ENCODE measurements at regions not wholly inside any gene's neighbourhood (a gene's known extent, or its start where the extent isn't known, plus 50 kb on each side); places are given as distances from the start of the nearest gene placed in this dataset.

DNA sequence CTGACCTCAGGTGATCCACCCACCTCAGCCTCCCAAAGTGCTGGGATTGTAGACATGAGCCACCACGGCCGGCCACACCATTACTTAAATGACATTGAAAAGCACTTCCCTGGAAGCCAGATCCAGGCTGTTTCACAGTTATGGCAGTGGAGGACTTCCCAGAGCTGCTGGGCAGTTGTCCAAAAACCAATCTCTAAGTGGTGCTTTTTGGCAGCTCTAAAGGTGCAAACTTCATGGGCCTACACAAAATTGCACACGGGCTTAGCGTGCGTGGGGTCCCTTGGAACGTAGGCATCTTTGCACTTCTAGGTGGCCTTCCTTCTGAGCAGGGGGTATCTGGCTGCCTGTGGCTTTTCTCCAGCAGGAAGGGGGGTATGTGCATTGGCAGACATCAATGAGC is 172.3 kb downstream of the SHOX start:
- CTCF ChIA-PET = no interaction called here
- Histone ChIP-seq H3K4me1 (ENCODE audit: insufficient read depth, low read length) (no peaks in the 10 kb centered on the region), H4K20me1 (ENCODE audit: low read length) (no peaks in the 10 kb centered on the region), H3K27me3 (ENCODE audit: low read length) (peaks cover 30% of the 10 kb centered on the region; the same call in 1 of the 2 replicates), H3K4me3 (ENCODE audit: low read length) (no peak overlapping the region), H3K27ac (ENCODE audit: low read length) (no peak overlapping the region), H3K36me3 (ENCODE audit: low read depth, low read length) (no peaks in the 10 kb centered on the region), H3F3A (ENCODE audit: low read length, unreplicated experiment) (no peaks in the 10 kb centered on the region), H3K9me2 (replicated peaks; ENCODE audit: low read length) (no peaks in the 10 kb centered on the region), H2AFZ (ENCODE audit: low read length) (no peak overlapping the region), H3K4me2 (ENCODE audit: low read length) (no peak overlapping the region), H3K9ac (ENCODE audit: low read length) (no peak overlapping the region), H3K9me3 (ENCODE audit: low read length) (no peaks in the 10 kb centered on the region), H3K79me2 (ENCODE audit: low read length) (no peaks in the 10 kb centered on the region)
- no TSS peak for BruUV-seq (replicated peaks)
- ATAC-seq (no peak), DNase-seq (no peak)
- intact Hi-C loops (cut with micrococcal nuclease) = no loop called here
- POLR2A ChIA-PET (ENCODE audit: unreplicated experiment) = no interaction called here
- TF ChIP-seq EZH2phosphoT487 (IDR thresholded peaks at IDR 0.05; ENCODE audit: borderline replicate concordance, low read length) (no peak), EZH2 (IDR thresholded peaks at IDR 0.05; ENCODE audit: low read length, unreplicated experiment) (no peak)
- TF ChIP-seq, protein P1, sequence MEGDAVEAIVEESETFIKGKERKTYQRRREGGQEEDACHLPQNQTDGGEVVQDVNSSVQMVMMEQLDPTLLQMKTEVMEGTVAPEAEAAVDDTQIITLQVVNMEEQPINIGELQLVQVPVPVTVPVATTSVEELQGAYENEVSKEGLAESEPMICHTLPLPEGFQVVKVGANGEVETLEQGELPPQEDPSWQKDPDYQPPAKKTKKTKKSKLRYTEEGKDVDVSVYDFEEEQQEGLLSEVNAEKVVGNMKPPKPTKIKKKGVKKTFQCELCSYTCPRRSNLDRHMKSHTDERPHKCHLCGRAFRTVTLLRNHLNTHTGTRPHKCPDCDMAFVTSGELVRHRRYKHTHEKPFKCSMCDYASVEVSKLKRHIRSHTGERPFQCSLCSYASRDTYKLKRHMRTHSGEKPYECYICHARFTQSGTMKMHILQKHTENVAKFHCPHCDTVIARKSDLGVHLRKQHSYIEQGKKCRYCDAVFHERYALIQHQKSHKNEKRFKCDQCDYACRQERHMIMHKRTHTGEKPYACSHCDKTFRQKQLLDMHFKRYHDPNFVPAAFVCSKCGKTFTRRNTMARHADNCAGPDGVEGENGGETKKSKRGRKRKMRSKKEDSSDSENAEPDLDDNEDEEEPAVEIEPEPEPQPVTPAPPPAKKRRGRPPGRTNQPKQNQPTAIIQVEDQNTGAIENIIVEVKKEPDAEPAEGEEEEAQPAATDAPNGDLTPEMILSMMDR (conservative IDR thresholded peaks at IDR 0.05; ENCODE audit: low read depth, low read length) = no peak

DNA sequence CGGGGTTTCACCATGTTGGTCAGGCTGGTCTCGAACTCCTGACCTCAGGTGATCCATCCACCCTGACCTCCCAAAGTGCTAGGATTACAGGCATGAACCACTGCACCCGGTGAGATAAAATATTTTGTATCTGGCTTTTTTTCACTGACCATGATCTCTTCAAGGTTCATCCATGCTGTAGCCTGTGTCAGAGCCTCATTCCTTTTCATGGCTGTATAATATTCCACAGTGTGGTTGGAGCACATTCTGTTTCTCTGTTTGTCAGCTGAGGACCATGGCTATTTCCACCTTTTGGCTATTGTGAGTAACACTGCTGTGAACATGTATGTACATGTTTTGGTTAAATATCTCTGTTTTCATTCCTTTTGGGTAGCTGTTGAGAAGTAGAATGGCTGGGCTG is 169.2 kb downstream of the SHOX start:
- Histone ChIP-seq H3F3A (ENCODE audit: low read length, unreplicated experiment) (no peaks in the 10 kb centered on the region), H3K9ac (ENCODE audit: low read length) (no peak overlapping the region), H3K36me3 (ENCODE audit: low read depth, low read length) (no peaks in the 10 kb centered on the region), H3K27ac (ENCODE audit: low read length) (no peak overlapping the region), H3K79me2 (ENCODE audit: low read length) (no peaks in the 10 kb centered on the region), H3K9me3 (ENCODE audit: low read length) (no peaks in the 10 kb centered on the region), H2AFZ (ENCODE audit: low read length) (no peak overlapping the region), H3K27me3 (ENCODE audit: low read length) (peaks cover 19% of the 10 kb centered on the region; the same call in 1 of the 2 replicates), H3K9me2 (replicated peaks; ENCODE audit: low read length) (no peaks in the 10 kb centered on the region), H3K4me3 (ENCODE audit: low read length) (no peak overlapping the region), H4K20me1 (ENCODE audit: low read length) (no peaks in the 10 kb centered on the region), H3K4me1 (ENCODE audit: insufficient read depth, low read length) (no peaks in the 10 kb centered on the region), H3K4me2 (ENCODE audit: low read length) (no peak overlapping the region)
- TF ChIP-seq EZH2 (IDR thresholded peaks at IDR 0.05; ENCODE audit: low read length, unreplicated experiment) = no peak
- no peak for ATAC-seq
- ChIA-PET POLR2A (ENCODE audit: unreplicated experiment) (no interaction called here), CTCF (no interaction called here)
- intact Hi-C loops (cut with micrococcal nuclease) = no loop called here
- DNase-seq = no peak
- BruUV-seq (replicated peaks) = no TSS peak

DNA sequence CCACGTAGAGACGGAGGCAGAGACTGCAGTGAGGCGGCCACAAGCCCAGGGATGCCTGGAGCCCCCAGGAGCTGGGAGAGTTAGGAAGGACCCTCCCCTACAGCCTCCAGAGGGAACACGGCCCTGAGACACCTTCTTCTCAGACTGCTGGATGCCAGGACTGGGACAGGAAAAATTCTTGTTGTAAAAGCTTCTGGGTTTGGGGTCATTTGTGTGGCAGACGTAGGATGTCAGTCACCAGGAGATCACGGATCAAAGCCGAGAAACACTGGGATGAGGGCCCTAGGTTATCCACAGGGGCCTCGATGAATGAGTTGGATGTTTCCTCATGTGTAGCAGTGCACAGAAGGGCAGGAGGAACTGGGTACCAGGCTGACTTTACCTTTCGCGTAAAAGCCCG is 163.7 kb downstream of the SHOX start:
- no peaks in the 10 kb centered on the region for H3K36me3 ChIP-seq (ENCODE audit: low read depth, low read length)
- no peak overlapping the region for H2AFZ ChIP-seq (ENCODE audit: low read length)
- no peak overlapping the region for H3K4me3 ChIP-seq (ENCODE audit: low read length)
- DNase-seq (no peak), ATAC-seq (no peak)
- no TSS peak for BruUV-seq (replicated peaks)
- no peak overlapping the region for H3K27ac ChIP-seq (ENCODE audit: low read length)
- ChIA-PET CTCF (no interaction called here), POLR2A (ENCODE audit: unreplicated experiment) (no interaction called here)
- H3K4me2 ChIP-seq (ENCODE audit: low read length) = no peak overlapping the region
- H3F3A ChIP-seq (ENCODE audit: low read length, unreplicated experiment) = no peaks in the 10 kb centered on the region
- no peaks in the 10 kb centered on the region for H3K4me1 ChIP-seq (ENCODE audit: insufficient read depth, low read length)
- H3K9me3 ChIP-seq (ENCODE audit: low read length) = no peaks in the 10 kb centered on the region
- no peaks in the 10 kb centered on the region for H3K79me2 ChIP-seq (ENCODE audit: low read length)
- H3K27me3 ChIP-seq (ENCODE audit: low read length) = peaks cover 13% of the 10 kb centered on the region; the same call in 1 of the 2 replicates
- intact Hi-C loops (cut with micrococcal nuclease) = no loop called here
- no peak overlapping the region for H3K9ac ChIP-seq (ENCODE audit: low read length)
- H4K20me1 ChIP-seq (ENCODE audit: low read length) = no peaks in the 10 kb centered on the region
- no peaks in the 10 kb centered on the region for H3K9me2 ChIP-seq (replicated peaks; ENCODE audit: low read length)
- TF ChIP-seq, protein P1 (conservative IDR thresholded peaks at IDR 0.05; ENCODE audit: low read depth, low read length) = no peak
- TF ChIP-seq EZH2phosphoT487 (IDR thresholded peaks at IDR 0.05; ENCODE audit: borderline replicate concordance, low read length) (no peak), EZH2 (IDR thresholded peaks at IDR 0.05; ENCODE audit: low read length, unreplicated experiment) (no peak)

Data from PC-3 (cell line).